WTC11 (cell line): ENCODE measurements at regions not wholly inside any gene's neighbourhood (a gene's known extent, or its start where the extent isn't known, plus 50 kb on each side); places are given as distances from the start of the nearest gene placed in this dataset.

Experiments
- ATAC-seq: fragments of 200-7000 bp; cut with Tn5 transposase; 2 replicates; pipeline ENCODE4 v1.10.0; 2021; ENCODE audit warnings: mild to moderate bottlenecking, moderate library complexity
- CTCF ChIA-PET: fragments of 300-600 bp; sonication (Branson Sonifier 250); formaldehyde crosslinking; loops from one replicate; lab custom pipeline; 2021; ENCODE audit warnings: antibody characterized with exemption; lab: Charles Lee
- POLR2A ChIA-PET: fragments of 350-600 bp; sonication (Branson Sonifier 250); formaldehyde crosslinking; loops from one replicate; lab custom pipeline; 2021; ENCODE audit warnings: antibody characterized with exemption; lab: Charles Lee
- DNase-seq: peaks from one replicate; pipeline ENCODE4 v3.0.0; 2021; ENCODE audit warnings: low spot score
- H3K27ac Mint-ChIP-seq: 2 replicates; pipeline ENCODE4 v1.8.0; 2021; ENCODE audit warnings: mixed read lengths
- H3K27me3 Mint-ChIP-seq: 2 replicates; pipeline ENCODE4 v1.8.0; 2021; ENCODE audit warnings: low read depth, mild to moderate bottlenecking, moderate library complexity, mixed read lengths
- H3K36me3 Mint-ChIP-seq: 2 replicates; pipeline ENCODE4 v1.8.0; 2021; ENCODE audit warnings: mixed read lengths
- H3K4me1 Mint-ChIP-seq: 2 replicates; pipeline ENCODE4 v1.8.0; 2022; ENCODE audit warnings: mixed read lengths
- H3K4me3 Mint-ChIP-seq: 2 replicates; pipeline ENCODE4 v1.8.0; 2021; ENCODE audit warnings: mild to moderate bottlenecking, moderate library complexity, mixed read lengths
- H3K9me3 Mint-ChIP-seq: 2 replicates; pipeline ENCODE4 v1.8.0; 2021; ENCODE audit warnings: mixed read lengths
- CBFB ChIP-seq: sonication (generic); formaldehyde crosslinking; IDR thresholded peaks from 2 replicates; pipeline ENCODE4 v1.8.1; 2022; ENCODE audit warnings: mild to moderate bottlenecking, low read depth, missing genetic modification reagents
- ESRRA ChIP-seq: sonication (generic); formaldehyde crosslinking; IDR thresholded peaks from 2 replicates; pipeline ENCODE4 v1.8.1; 2022; ENCODE audit warnings: mild to moderate bottlenecking, missing genetic modification reagents, borderline replicate concordance
- FOXP1 ChIP-seq: sonication (generic); formaldehyde crosslinking; IDR thresholded peaks from 2 replicates; pipeline ENCODE4 v1.8.0; 2022; ENCODE audit warnings: missing genetic modification reagents, mild to moderate bottlenecking, moderate library complexity, borderline replicate concordance
- GABPB1 ChIP-seq: sonication (generic); formaldehyde crosslinking; IDR thresholded peaks from 2 replicates; pipeline ENCODE4 v1.8.1; 2023; ENCODE audit warnings: mild to moderate bottlenecking, missing genetic modification reagents
- GRHL2 ChIP-seq: fragments of 250-450 bp; sonication (Bioruptor Pico); IDR thresholded peaks from 2 replicates; pipeline ENCODE4 v1.8.0; 2022; ENCODE audit warnings: mild to moderate bottlenecking, moderate library complexity; ENCODE audit not compliant: insufficient replicate concordance, severe bottlenecking
- JAZF1 ChIP-seq: fragments of 250-450 bp; sonication (Bioruptor Pico); IDR thresholded peaks from 2 replicates; pipeline ENCODE4 v1.9.0; 2021; ENCODE audit warnings: moderate library complexity, mild to moderate bottlenecking, inconsistent platforms
- JUN ChIP-seq: sonication (generic); formaldehyde crosslinking; IDR thresholded peaks from 2 replicates; pipeline ENCODE4 v1.8.0; 2023; ENCODE audit warnings: mild to moderate bottlenecking, missing genetic modification reagents
- MXD4 ChIP-seq: fragments of 250-450 bp; sonication (Bioruptor Pico); IDR thresholded peaks from 2 replicates; pipeline ENCODE4 v1.8.0; 2021; ENCODE audit warnings: mild to moderate bottlenecking, moderate library complexity, borderline replicate concordance
- MYBL2 ChIP-seq: sonication (generic); formaldehyde crosslinking; IDR thresholded peaks from 2 replicates; pipeline ENCODE4 v1.8.1; 2023; ENCODE audit warnings: mild to moderate bottlenecking, moderate library complexity, missing genetic modification reagents
- NFE2L1 ChIP-seq: sonication (generic); formaldehyde crosslinking; IDR thresholded peaks from 2 replicates; pipeline ENCODE4 v1.8.1; 2023; ENCODE audit warnings: missing genetic modification reagents
- NR3C1 ChIP-seq: sonication (generic); formaldehyde crosslinking; conservative IDR thresholded peaks from 2 replicates; pipeline ENCODE4 v1.8.1; 2023; ENCODE audit warnings: low read depth, mild to moderate bottlenecking, missing genetic modification reagents
- TEAD1 ChIP-seq: sonication (generic); formaldehyde crosslinking; IDR thresholded peaks from 2 replicates; pipeline ENCODE4 v1.8.0; 2022; ENCODE audit warnings: mild to moderate bottlenecking, missing genetic modification reagents
- TEAD4 ChIP-seq: sonication (generic); formaldehyde crosslinking; IDR thresholded peaks from 2 replicates; pipeline ENCODE4 v1.8.0; 2022; ENCODE audit warnings: mild to moderate bottlenecking, missing genetic modification reagents
- ZNF219 ChIP-seq: sonication (generic); formaldehyde crosslinking; IDR thresholded peaks from 2 replicates; pipeline ENCODE4 v1.8.0; 2023; ENCODE audit warnings: missing genetic modification reagents, mild to moderate bottlenecking, borderline replicate concordance
- ZNF396 ChIP-seq: fragments of 250-450 bp; sonication (Bioruptor Pico); IDR thresholded peaks from 2 replicates; pipeline ENCODE4 v1.8.0; 2021; ENCODE audit warnings: mild to moderate bottlenecking, moderate library complexity, borderline replicate concordance
- ZNF671 ChIP-seq: fragments of 250-450 bp; sonication (Bioruptor Pico); IDR thresholded peaks from 2 replicates; pipeline ENCODE4 v1.8.0; 2021; ENCODE audit warnings: mild to moderate bottlenecking
- TF ChIP-seq, protein P1 (sequence below): sonication (generic); formaldehyde crosslinking; IDR thresholded peaks from 2 replicates; pipeline ENCODE4 v1.8.0; 2022; ENCODE audit warnings: mild to moderate bottlenecking, missing genetic modification reagents
- TF ChIP-seq, protein P2 (sequence below): sonication (generic); formaldehyde crosslinking; IDR thresholded peaks from 2 replicates; pipeline ENCODE4 v1.8.1; 2022; ENCODE audit warnings: missing genetic modification reagents, borderline replicate concordance
- TF ChIP-seq, protein P3 (sequence below): sonication (generic); formaldehyde crosslinking; IDR thresholded peaks from 2 replicates; pipeline ENCODE4 v1.8.0; 2022; ENCODE audit warnings: missing genetic modification reagents
- TF ChIP-seq, protein P4 (sequence below): fragments of 250-450 bp; sonication (Bioruptor Pico); IDR thresholded peaks from 2 replicates; pipeline ENCODE4 v1.9.0; 2021; ENCODE audit warnings: mild to moderate bottlenecking, borderline replicate concordance

DNA sequence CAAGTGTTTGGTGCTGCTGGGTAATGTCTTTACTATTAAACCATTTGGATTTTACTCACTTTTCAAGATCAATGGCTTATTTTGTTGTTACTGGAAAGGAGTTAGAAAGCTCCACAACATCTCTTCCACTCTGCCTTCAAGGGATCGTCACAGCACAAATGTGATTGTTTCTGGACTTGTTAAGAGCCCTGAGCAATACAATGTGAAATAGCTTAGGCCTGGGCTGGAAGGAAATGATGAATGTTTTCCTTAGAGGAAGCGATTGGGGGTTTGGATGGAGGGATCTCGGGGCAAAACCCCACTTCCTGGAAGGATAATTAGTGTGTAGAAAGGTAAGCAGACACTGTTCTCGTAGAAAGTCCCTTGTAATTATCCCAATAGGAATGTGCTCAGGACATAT is 59.3 kb upstream of the MYO10 start:
- Mint-ChIP-seq H3K36me3 (no peaks in the 10 kb centered on the region), H3K27ac (no peak overlapping the region), H3K4me1 (peaks cover 7% of the 10 kb centered on the region), H3K9me3 (peaks cover 6% of the 10 kb centered on the region; the same call in 1 of the 2 replicates), H3K27me3 (peaks cover 22% of the 10 kb centered on the region), H3K4me3 (no peak overlapping the region)
- DNase-seq = no peak
- no peak for ATAC-seq
- no peak for TF ChIP-seq TEAD4 (CRISPR knock-in tag)
- CTCF ChIA-PET = interaction anchor here (1.0 kb wide), 1 partner anchor 195 kb away, joined by 3 read pairs; no protein-coding TSS in a partner anchor
- POLR2A ChIA-PET = no interaction called here

DNA sequence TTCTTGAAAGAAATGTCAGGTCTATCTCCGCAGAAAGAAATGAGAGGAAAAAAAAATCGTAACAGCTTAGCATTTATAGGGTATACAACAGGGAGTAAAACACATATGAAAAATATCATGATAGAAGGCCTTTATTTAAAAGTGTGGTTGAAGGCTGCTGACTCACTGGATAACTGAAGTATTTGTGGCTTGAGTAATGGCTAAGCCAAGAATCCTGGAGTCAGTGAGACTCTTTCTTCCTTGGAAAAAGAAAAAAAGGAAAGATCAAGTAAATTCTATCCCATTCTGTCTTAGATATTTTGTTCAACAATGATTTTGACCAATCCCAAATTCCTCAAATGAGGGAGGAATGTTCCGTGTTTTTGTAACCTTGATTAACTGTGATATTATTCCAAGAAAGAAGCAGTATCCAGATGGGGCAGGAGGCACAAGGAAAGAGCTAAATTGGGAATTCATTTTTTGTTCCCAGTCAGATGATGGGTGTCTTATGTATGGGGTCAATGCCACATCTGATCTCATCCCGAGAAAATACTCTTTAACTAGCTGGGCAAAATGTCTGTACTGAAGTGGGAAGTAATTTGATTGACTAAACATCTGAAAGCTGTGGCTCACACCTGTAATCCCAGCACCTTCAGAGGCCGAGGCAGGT is 64.3 kb upstream of the MYO10 start:
- no peak overlapping the region for H3K4me3 Mint-ChIP-seq
- H3K27ac Mint-ChIP-seq = no peak overlapping the region
- CTCF ChIA-PET = no interaction called here
- no peaks in the 10 kb centered on the region for H3K36me3 Mint-ChIP-seq
- POLR2A ChIA-PET = interaction anchor here (0.6 kb wide), 1 partner anchor 92 kb away, joined by 5 read pairs; no protein-coding TSS in a partner anchor
- H3K27me3 Mint-ChIP-seq = peaks cover 2% of the 10 kb centered on the region
- no peaks in the 10 kb centered on the region for H3K9me3 Mint-ChIP-seq
- TF ChIP-seq GRHL2 (CRISPR knock-in tag) (no peak), JUN (CRISPR knock-in tag) (no peak)
- TF ChIP-seq, protein P1, sequence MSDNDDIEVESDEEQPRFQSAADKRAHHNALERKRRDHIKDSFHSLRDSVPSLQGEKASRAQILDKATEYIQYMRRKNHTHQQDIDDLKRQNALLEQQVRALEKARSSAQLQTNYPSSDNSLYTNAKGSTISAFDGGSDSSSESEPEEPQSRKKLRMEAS (CRISPR knock-in tag) = no peak
- TF ChIP-seq, all 79 proteins: peak for 0
- no peak for DNase-seq
- H3K4me1 Mint-ChIP-seq = no peaks in the 10 kb centered on the region
- ATAC-seq = no peak

DNA sequence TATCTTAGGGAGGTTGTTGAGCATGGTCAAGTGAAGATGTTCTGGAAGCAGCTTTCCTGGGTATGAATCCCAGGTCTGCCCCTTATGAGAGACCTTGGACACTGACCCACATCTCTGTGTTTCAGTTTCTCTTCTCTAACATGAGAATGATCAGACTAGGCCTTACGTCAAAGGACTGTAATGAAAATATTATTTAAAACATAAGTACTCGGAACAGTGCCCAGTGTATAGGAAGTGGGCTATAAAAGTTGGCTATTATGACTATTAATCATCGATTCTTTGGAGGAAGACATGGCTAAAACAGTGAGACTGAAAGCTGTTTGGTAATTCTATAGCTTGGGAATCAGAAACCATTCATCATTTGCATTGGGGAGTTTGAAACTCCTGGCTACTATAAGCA is 65.3 kb upstream of the MYO10 start:
- DNase-seq (no peak), ATAC-seq (no peak)
- Mint-ChIP-seq H3K27ac (no peak overlapping the region), H3K4me1 (no peaks in the 10 kb centered on the region), H3K9me3 (no peaks in the 10 kb centered on the region), H3K27me3 (no peaks in the 10 kb centered on the region), H3K36me3 (no peaks in the 10 kb centered on the region), H3K4me3 (no peak overlapping the region)
- TF ChIP-seq TEAD1 (CRISPR knock-in tag) (no peak), CBFB (no peak), ZNF219 (no peak), NFE2L1 (CRISPR knock-in tag) (no peak), MYBL2 (CRISPR knock-in tag) (no peak), ZNF396 (no peak), FOXP1 (CRISPR knock-in tag) (no peak), GABPB1 (CRISPR knock-in tag) (no peak), ZNF671 (CRISPR knock-in tag) (no peak), MXD4 (CRISPR knock-in tag) (no peak), NR3C1 (no peak), ESRRA (CRISPR knock-in tag) (no peak), JAZF1 (CRISPR knock-in tag) (no peak)
- TF ChIP-seq, protein P2, sequence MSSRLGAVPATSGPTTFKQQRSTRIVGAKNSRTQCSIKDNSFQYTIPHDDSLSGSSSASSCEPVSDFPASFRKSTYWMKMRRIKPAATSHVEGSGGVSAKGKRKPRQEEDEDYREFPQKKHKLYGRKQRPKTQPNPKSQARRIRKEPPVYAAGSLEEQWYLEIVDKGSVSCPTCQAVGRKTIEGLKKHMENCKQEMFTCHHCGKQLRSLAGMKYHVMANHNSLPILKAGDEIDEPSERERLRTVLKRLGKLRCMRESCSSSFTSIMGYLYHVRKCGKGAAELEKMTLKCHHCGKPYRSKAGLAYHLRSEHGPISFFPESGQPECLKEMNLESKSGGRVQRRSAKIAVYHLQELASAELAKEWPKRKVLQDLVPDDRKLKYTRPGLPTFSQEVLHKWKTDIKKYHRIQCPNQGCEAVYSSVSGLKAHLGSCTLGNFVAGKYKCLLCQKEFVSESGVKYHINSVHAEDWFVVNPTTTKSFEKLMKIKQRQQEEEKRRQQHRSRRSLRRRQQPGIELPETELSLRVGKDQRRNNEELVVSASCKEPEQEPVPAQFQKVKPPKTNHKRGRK (CRISPR knock-in tag) = no peak
- TF ChIP-seq, protein P3, sequence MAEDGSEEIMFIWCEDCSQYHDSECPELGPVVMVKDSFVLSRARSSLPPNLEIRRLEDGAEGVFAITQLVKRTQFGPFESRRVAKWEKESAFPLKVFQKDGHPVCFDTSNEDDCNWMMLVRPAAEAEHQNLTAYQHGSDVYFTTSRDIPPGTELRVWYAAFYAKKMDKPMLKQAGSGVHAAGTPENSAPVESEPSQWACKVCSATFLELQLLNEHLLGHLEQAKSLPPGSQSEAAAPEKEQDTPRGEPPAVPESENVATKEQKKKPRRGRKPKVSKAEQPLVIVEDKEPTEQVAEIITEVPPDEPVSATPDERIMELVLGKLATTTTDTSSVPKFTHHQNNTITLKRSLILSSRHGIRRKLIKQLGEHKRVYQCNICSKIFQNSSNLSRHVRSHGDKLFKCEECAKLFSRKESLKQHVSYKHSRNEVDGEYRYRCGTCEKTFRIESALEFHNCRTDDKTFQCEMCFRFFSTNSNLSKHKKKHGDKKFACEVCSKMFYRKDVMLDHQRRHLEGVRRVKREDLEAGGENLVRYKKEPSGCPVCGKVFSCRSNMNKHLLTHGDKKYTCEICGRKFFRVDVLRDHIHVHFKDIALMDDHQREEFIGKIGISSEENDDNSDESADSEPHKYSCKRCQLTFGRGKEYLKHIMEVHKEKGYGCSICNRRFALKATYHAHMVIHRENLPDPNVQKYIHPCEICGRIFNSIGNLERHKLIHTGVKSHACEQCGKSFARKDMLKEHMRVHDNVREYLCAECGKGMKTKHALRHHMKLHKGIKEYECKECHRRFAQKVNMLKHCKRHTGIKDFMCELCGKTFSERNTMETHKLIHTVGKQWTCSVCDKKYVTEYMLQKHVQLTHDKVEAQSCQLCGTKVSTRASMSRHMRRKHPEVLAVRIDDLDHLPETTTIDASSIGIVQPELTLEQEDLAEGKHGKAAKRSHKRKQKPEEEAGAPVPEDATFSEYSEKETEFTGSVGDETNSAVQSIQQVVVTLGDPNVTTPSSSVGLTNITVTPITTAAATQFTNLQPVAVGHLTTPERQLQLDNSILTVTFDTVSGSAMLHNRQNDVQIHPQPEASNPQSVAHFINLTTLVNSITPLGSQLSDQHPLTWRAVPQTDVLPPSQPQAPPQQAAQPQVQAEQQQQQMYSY (CRISPR knock-in tag) = no peak
- TF ChIP-seq, protein P4, sequence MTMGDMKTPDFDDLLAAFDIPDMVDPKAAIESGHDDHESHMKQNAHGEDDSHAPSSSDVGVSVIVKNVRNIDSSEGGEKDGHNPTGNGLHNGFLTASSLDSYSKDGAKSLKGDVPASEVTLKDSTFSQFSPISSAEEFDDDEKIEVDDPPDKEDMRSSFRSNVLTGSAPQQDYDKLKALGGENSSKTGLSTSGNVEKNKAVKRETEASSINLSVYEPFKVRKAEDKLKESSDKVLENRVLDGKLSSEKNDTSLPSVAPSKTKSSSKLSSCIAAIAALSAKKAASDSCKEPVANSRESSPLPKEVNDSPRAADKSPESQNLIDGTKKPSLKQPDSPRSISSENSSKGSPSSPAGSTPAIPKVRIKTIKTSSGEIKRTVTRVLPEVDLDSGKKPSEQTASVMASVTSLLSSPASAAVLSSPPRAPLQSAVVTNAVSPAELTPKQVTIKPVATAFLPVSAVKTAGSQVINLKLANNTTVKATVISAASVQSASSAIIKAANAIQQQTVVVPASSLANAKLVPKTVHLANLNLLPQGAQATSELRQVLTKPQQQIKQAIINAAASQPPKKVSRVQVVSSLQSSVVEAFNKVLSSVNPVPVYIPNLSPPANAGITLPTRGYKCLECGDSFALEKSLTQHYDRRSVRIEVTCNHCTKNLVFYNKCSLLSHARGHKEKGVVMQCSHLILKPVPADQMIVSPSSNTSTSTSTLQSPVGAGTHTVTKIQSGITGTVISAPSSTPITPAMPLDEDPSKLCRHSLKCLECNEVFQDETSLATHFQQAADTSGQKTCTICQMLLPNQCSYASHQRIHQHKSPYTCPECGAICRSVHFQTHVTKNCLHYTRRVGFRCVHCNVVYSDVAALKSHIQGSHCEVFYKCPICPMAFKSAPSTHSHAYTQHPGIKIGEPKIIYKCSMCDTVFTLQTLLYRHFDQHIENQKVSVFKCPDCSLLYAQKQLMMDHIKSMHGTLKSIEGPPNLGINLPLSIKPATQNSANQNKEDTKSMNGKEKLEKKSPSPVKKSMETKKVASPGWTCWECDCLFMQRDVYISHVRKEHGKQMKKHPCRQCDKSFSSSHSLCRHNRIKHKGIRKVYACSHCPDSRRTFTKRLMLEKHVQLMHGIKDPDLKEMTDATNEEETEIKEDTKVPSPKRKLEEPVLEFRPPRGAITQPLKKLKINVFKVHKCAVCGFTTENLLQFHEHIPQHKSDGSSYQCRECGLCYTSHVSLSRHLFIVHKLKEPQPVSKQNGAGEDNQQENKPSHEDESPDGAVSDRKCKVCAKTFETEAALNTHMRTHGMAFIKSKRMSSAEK (CRISPR knock-in tag) = no peak
- ChIA-PET POLR2A (no interaction called here), CTCF (no interaction called here)
